NCI-H2171 (cell line): ENCODE measurements at regions not wholly inside any gene's neighbourhood (a gene's known extent, or its start where the extent isn't known, plus 50 kb on each side); places are given as distances from the start of the nearest gene placed in this dataset.
"Not testable (repeated sequence)": the region's sequence is repeated elsewhere in the genome, so short reads cannot be mapped to it uniquely, and the experiment has no call there.

Experiments
- DNase-seq: peaks from one replicate; lab custom pipeline; 2025; lab: John Stamatoyannopoulos, UW

DNA sequence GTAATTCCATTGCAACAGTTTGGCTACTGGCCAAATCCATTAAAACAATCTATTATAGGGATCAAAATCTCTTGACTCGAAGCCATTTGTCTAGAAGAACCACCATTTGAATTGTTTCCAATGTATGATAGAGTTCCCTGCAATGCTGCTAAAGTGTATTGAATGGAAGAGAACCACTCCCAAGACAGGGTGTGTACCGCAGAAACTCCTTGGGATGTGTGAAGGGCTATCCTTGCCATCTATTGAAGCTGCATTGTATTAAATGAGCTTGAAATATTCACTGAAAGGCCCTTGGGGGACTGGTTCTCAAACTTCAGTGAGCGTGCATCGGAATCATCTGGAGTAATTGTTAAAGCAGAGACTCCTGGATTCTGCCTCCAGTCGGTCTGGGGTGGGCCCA is 260.4 kb upstream of the MEIS1 start:
- no peak for DNase-seq

DNA sequence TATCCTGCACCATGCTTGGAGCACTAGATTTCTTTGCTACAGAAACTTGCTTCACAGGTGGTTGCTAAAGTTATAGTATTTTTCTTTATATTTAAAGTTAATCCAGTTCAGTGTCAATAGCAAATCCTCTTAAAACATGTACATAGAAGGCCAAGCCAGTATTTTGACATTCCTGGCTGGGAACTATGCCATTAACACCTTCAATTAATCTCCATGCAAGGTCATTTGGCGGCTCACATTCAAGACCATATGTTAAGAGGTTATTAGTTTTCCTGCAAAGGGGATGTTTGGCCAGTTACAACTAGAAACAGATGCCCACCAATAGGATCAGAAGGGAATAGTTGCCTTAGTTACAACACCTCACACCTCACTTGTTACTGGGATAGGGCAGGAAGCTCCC is 261.3 kb upstream of the MEIS1 start:
- DNase-seq = no peak

DNA sequence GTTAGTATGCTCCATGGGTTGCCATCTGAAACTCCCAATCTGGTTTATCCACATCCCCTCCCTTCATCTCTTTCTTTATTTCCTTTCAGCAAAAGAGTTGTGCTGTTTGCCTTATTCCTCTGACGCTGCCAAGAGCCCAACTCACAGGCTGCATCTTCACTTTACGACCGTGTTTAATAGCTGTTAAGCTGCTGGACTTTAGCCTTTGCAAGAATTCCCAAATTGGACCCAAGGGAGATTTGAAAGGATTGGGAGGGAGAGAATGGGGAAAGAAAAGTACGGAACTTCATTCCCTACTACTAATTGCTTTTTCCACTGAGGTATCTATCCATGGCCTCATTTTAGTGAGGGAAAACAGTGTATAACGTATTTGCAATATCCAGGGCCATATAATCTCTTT is 263.4 kb upstream of the MEIS1 start:
- no peak for DNase-seq

DNA sequence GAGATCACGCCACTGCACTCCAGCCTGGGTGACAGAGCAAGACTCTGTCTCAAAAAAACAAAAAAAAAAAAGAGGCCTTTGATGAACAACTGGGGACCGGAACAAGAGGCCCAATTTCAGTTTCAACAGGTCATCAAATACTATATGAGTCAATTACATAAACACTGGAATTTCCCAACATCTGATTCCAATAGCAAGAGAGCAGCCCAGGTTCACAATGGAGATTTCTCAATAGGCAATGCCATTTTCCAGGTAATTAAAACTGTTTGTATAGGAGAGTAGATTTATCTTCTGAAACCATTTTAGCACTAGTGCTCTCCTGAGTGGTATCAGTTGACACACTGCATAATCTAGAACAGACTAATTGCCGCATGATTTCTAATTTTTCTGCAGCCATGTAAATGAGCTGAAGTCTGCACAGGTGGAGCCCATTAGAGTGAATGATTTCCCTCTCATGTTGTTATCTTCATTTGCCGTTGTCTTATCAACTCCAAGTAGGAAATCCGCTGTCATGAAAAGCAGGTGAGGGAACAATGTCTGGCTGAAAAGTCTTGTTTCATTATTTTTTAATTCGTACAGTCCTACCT is 264.1 kb upstream of the MEIS1 start:
- no peak for DNase-seq

DNA sequence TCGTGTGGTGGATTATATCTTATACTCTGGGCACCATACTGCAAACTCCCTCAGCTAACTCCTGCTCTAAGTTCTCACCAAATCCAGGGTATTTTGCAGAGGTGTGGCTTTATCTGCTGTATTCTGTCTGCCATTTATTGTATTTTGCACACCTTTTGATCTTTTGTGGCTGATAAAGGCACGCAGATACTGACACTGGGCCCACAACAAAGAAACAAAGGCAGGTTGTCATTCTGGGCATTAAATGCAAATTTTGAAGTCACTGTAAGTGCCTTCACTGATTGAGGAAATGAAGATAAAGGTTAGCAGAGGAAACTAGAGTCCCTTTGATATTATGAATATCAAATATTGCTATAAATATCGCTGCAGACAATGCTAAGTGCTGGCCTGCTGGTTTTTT is 265.8 kb upstream of the MEIS1 start:
- no peak for DNase-seq

DNA sequence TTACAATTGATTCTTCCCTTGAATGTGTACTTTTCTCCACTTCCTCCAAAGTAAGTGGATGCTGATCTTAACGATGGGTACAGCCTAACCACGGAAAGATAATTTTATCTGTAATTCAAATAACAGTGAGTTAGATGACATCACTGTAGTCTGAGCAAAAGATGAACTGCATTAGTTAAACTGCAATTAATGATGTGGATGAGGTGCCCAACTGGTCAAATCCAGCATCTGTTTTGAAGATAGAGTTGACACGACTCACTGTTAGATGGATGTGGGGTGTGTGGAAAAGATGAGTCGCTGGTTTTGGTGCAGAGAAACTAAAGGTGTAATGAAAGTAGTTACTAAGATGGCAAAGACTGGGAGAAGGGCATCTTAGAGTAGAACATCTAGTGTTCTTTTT is 270.5 kb upstream of the MEIS1 start:
- DNase-seq = no peak

DNA sequence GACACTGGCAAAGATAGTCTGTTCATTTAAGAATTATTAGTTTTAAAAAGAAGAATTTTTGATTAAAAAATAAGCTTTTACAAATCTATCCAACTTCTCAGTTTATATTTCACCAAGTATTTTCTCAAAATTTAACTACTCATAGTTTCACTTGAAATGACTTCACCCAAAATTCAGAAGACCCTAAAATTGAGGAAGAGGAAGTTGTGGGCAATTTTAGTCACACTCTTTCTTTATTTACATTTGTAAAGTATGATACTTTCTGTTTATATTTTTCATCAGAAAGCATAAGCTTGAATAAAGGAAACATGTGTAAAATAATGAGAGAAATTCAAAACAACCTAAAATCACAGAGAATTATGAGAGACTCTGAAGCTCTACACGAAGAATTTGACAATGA is 278.8 kb upstream of the MEIS1 start:
- DNase-seq = no peak

DNA sequence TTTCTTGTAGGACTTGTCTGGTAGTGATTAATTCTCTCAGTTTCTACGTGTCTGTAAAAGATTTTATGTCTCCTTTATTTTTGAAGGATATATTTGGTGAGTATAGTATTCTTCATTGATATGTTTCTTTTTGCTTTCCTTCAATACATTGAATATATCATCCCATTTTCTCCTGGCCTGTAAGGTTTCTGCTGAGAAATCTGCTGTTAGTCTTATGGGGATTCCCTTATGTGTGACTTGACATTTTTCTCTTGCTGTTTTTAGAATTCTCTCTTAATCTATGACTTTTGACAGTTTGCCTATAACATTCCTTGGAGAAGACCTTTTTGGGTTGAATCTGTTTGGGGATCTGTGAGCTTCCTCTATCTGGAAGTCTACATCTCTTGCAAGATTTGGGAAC is 281.0 kb upstream of the MEIS1 start:
- DNase-seq = no peak

DNA sequence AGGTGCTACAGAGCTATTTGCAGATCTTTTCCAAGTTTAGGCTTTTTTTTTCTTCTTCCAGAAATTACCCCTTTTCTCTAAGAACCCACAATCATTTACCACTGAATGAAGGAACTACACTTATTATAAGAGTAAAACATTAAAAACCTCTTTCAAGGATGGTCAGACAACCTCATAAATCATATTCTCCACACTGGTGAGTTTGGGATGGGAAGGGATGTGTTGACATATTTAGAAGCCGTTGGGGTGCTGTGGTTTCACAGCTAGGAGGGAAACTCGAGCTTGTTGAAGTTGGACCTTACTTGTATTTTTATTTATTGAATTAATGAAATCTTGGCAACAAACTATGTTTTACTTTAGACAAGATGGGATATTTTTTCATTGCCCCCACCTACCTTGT is 289.4 kb upstream of the MEIS1 start:
- DNase-seq = no peak

DNA sequence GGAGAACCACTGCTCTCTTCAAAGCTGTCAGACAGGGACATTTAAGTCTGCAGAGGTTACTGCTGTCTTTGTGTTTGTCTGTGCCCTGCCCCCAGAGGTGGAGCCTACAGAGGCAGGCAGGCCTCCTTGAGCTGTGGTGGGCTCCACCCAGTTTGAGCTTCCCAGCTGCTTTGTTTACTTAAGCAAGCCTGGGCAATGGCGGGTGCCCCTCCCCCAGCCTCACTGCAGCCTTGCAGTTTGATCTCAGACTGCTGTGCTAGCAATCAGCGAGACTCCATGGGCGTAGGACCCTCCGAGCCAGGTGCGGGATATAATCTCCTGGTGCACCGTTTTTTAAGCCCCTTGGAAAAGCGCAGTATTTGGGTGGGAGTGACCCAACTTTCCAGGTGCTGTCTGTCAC is 290.6 kb upstream of the MEIS1 start:
- DNase-seq = not testable (repeated sequence)

DNA sequence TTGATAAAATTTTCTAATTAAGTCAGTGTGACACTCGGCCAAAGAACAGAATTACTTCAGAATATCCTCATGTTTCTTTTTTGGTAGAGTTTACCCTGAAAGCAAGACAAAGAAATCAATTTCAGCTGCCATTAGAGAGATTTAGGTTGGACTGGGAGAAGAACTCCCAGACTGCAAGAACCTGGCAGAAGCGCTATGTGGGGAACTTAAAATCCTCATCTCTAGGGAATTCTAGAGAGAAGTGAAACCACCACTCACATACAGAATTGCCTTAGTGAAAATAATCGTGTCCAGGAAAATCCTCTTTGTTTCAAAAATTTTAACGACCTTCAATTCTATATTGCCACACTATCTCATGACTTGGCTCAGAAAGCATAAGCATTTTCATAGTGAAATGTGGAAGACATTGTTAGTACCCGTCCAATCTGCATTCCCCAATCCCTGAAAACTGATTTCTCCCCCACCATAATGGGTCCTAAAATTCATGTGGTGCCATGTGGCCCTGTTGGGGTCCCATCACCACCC is 297.3 kb upstream of the MEIS1 start:
- DNase-seq = no peak

DNA sequence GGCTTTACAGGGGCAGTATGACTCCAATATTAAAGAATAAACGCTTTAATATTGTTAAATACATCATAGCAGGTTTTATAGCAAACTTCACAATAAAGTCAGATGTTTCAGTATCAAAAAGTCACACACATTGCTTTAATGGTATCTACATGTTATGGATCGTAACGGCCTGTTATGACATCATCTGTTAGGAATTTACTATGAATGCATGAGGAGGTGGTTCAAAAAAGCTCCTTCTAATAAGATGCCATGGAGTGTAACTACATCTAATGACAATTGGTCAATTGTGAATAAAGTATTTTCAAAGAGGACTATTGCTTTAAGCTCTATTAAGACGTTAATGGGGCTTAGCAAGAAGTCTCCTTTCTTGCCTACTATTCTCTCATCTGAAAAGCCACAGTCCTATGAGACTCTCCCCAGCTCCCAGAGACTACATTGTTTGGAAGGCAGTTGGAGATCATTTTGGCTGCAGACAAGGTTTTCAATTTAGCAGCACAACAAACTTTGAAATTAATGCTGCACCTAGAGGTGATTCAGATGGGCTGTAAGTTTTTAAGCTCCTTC is 300.7 kb upstream of the MEIS1 start:
- DNase-seq = no peak

DNA sequence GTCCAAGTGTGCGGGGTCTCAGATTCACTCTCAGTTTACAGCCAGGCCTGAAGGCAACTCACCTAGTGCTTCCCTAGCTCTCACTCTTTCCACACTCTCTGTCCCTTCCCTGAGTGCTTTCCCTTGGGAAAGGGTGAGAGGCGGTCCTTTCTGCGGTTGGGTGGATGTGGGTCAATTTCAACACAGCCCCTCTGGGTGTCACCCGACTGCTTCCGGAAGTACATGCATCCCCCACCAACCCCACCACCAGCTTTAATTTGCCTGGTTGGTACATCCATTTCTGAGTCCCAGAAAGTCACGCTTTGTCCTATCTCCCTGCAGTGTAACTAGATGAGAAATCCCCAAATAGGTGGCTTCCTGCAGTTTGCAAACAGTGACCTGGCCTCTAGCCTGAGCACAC is 307.3 kb upstream of the MEIS1 start:
- no peak for DNase-seq

DNA sequence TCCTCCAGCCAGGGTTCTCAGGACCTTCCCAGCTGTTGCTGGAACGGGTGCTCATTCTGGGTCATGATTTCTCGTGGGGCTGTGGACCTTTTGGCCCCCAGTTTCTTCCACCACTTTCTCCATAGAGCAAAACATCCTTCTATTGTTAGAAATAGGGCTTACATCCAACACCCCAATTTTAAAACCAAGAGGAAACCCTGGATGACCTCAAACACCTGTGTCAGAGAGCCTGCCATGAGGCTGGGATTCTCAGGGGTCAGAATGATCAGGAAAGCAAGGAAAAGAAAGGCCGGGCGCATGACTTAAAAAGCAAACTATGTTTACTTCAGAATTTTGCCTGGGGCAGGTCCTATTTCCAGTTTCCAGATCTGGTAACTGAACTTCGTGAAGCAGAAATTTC is 307.9 kb upstream of the MEIS1 start:
- DNase-seq = no peak

DNA sequence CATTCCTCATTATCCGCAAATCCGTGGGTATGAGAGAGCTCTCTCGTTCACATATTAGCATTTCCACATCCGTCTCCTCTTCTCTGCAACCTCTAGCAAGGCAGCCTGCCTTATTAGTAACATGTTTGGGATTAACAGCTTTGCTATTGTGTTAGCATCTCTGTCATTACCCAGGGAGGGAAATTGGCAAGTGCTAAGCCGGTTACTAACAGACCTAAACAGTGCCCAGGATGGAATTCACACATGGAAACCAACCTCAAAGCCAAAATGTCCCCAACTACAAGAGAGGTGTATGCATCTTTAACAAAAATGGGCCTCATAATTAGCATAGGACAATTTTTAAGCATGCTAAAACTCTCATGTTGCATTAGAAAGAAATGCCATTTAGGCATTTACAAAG is 309.0 kb upstream of the MEIS1 start:
- DNase-seq = no peak

DNA sequence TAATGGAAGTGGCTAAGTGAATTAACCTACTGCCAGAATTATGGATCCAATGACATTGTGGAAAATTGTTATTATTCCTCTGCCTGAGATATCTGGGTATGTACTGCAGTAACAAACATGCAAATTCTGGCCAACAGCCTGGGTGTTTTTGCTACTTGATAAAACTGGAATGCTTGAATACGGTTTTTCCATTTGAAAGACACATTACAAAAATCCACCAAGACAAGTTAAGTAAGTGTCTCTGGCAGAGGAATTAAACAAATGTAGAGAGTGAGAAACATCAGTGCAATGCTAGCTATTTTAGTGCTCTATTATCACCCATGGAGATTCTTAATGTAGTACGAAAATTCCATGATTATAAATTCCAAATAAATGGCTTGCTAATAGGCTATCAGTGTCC is 312.4 kb upstream of the MEIS1 start:
- no peak for DNase-seq

DNA sequence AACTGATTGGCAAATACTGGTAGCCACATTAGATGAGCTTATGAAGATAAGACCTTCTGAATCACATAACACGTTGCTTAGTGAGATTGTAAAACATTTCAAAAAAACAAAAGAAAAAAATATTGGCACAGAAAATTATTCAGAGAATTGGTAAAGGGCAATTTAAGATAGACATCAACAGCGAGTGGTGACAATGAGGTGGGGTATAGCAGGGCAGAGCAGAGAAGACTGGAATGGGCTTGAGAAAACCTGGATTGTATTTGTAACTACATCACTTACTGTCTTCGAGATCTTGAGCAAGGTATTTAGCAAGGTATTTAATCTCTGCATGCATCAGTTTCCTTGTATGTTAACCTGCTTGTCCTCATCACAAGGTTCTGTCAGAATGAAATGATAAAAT is 313.0 kb upstream of the MEIS1 start:
- DNase-seq = no peak

DNA sequence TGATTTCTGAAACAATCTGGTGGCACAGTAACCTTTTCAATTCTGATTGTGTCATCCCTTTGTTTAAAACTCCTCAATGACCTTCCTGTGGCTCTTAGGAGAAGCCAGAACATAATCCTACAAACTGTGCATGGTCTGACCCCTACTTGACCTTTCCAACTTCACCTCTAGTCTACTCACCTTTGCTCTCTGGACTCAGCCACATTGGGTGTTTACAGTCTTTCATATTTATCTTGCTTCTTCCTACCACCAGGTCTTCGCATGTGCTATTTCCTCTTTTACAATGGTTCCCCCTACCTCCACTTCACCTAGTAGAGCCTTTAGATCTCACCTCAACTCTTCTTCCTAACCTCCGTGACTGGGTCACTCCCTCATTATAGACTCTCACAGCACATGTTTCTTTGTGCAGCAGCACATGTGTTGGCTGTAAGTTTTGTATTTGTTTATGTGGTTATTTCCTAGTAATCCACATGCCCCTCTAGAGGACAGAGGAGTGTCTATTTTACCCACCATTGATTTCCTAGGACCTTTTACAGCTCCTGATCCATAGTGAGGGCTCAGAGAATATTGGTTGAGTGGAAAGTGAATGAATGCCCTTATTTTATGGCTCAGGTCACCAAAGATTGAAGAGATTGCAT is 320.8 kb upstream of the MEIS1 start:
- no peak for DNase-seq

DNA sequence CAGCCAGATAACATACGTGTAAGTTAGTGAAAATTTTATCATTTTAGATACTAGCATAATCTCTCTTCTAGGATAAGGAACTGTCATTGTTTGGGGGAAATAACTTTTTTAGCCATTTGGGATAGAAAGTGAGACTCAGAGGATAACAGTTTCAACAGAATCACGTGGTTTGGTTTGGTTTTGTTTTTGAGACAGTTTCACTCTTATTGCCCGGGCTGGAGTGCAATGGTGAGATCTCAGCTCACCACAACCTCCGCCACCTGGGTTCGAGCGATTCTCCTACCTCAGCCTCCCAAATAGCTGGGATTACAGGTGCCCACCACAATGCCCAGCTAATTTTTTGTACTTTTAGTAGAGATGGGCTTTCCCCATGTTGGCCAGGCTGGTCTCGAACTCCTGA is 323.2 kb upstream of the MEIS1 start:
- DNase-seq = no peak

DNA sequence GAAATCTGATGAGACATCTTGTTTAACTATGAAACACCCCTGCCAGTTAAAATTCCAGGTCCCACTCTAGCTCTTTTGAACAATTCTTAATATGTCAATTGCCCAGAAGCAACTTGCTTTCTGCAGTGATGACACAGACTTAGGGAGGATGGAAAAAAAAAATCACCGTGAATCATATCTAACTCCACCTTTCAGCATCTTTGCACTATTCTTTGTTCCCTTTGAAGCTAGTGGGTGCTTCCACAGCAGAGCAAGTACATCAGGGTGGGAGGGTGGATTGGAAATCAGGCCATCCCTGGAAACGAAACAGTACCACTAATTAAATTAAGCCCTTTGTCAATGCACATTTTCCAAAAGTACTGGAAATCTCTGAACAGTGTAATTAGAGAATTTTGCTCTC is 324.3 kb upstream of the MEIS1 start:
- DNase-seq = no peak

DNA sequence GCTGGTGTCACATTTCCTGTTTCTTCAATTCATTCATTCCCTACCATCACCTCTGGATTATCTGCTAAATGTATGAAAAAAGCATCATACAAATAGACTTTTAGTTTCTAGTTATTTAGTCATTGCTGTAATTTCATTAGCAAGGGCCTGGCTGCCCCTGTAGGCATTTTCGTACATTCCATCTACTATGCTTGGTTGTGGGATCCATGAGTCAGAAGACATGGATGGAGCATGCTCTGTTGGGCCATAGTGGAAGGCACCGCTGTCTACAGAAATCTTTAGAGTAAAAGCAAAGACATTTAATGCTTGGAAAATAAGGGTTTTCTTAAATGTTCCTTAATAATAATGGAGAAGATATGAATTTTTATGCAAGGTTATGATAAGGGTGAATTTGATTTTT is 324.8 kb upstream of the MEIS1 start:
- no peak for DNase-seq

DNA sequence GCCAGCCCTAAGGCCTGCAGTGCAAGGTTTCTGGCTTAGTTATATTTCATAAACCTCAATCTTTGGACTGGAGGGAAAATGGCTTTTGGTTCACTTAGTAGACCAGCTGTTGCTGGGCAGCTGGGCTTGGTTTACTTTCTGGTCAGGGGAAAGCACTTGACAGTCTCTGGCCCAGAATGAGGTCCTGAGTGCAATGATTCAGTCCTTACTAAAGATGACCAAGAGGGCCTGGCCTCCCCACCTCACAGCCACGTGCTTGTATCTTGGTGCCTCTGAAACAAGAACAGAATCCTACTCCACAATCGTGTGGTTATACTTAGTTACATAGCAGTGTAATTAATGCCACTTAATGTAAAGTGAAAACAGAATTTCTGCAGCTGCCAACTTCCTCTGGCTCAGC is 325.5 kb upstream of the MEIS1 start:
- DNase-seq = no peak

DNA sequence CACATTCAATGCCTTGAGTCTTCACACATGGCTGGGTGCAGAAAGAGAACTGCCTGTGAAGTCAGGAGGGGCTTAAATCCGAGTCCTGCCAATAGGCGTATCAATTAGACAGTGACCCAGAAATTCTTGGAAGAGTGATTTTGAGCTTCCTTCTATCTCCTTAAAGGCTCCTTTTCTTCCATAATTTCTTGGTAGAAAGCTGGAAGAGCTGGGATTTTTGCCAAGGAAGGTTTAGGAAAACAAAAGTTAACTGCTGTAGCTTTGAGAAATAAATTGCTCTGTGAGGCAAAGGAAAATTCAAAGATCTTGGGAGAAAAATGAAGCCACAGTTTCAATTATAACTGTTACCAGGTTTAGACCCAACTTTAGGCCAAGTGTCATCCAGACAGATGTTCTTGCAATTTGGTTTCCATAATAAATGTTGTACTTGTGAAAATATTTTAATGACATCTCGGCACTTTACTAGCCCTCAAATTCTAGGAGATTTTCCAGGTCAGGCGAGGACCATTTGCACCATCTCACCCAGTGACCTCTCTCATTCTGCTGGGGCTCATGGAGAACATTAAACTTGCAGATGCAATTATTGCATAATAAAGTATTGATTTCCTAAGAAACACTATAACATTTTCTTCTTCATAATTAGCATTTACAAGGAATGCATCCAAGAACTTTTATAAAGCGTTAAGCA is 329.7 kb upstream of the MEIS1 start:
- no peak for DNase-seq
